GM12875 (cell line): ENCODE measurements at regions not wholly inside any gene's neighbourhood (a gene's known extent, or its start where the extent isn't known, plus 50 kb on each side); places are given as distances from the start of the nearest gene placed in this dataset.

Experiments
- H3K4me3 ChIP-seq: one replicate; pipeline ENCODE4 v1.5.1; 2011; ENCODE audit warnings: low read depth, low read length, control low read depth
- TF ChIP-seq, protein P1 (sequence below): IDR thresholded peaks from 2 replicates; pipeline ENCODE4 v1.5.1; 2011; ENCODE audit warnings: low read depth, mild to moderate bottlenecking, control low read depth, inconsistent platforms, low read length, moderate library complexity, borderline replicate concordance; ENCODE audit not compliant: insufficient read depth

DNA sequence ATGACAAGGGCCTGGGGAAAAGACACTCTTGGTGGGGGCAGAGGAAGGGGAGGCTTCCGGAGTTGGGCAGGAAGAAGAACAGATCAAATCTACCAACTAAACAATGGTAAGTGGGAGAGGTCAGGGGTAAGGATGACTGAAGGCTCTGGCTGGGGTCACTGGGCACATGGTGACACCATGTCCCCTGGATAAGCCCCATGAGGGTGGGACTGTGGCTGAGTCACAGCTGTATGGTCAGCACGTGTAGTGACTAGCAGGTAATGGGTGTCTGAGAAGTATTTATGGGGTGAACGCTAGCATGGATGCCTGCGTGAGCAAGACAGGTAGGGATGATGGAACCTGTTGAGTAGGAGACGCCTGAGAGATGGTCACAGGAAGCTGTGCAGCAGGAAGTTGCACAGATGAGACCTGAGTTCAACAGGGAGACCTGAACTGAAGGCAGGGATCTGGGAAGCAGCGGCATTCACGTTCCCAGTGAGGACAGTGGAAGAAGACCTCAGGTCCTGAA, 64.5 kb upstream of the SNX9 start:
- no peak overlapping the region for H3K4me3 ChIP-seq
- TF ChIP-seq, protein P1, sequence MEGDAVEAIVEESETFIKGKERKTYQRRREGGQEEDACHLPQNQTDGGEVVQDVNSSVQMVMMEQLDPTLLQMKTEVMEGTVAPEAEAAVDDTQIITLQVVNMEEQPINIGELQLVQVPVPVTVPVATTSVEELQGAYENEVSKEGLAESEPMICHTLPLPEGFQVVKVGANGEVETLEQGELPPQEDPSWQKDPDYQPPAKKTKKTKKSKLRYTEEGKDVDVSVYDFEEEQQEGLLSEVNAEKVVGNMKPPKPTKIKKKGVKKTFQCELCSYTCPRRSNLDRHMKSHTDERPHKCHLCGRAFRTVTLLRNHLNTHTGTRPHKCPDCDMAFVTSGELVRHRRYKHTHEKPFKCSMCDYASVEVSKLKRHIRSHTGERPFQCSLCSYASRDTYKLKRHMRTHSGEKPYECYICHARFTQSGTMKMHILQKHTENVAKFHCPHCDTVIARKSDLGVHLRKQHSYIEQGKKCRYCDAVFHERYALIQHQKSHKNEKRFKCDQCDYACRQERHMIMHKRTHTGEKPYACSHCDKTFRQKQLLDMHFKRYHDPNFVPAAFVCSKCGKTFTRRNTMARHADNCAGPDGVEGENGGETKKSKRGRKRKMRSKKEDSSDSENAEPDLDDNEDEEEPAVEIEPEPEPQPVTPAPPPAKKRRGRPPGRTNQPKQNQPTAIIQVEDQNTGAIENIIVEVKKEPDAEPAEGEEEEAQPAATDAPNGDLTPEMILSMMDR, result no peak

DNA sequence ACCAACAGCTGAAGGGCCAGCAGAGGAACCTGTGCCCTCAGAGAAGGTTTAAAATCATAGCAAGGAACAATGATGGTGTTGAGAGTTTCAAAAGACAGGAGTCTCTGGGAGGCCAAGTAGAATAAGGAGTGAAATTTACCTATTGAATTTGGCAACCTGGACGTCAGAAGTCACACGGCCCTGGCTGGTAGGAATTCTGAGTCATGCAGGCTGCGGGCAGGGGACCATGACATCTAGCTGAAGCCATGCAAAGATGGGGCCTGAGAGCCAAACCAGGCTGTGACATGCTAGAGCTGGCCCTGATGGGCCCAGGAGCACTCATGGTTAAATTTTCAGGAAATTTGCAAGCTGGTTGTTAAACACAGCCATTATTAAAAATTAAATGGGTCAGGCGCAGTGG, 64.0 kb upstream of the SNX9 start:
- H3K4me3 ChIP-seq, result no peak overlapping the region
- TF ChIP-seq, protein P1, result no peak

DNA sequence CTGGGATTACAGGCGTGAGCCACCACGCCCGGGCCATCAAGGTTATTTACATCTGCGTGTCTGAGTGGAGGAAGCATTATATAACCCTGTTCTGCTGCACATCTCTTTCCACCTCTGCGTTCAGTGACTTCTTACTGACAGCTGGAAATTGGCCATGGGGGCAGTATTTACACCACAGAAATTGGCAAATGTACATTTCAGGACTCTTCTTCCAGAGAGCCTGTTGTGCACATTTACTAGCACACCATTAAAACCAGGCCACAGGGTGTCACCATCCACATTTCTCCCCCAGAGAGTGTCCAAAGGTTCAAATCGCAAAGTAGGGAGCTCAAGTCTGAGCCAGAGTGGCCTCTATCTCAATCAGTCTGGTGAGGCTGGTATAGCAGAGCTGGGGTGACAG, 62.9 kb upstream of the SNX9 start:
- no peak overlapping the region for H3K4me3 ChIP-seq
- TF ChIP-seq, protein P1, result no peak

DNA sequence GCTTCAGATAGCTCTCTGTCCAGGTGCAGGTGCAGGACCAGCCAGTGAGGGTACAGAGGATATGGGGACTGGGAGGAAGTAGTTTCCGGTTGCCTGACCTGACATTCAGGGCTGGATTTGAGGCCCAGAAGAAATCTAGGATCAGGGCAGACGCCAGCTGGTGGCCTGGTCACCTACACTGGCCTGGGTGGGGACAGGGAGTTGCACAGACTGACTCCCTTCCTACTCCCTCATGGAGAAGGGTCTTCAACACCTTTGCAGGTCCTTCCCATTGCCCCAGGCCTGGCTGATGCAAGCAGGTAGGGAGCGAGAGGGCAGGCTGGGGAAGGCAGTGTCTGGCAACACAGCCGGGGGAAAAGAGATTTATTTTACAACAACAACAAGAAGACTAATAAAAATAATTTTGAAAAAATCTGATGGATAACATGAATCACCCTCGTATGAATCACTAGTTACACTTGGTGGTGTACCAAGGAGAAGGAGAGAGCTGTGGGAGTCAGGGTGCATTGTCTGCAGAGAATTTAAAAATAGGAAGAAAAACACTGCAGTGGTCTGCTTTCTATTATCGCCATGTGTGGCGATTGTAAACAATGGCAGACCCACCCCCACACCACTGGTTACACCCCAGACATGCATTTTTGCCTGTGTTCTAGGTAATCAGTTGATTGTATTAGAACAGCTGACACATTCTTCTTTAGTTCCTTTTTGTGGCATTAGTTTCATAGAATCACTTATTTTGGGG, 62.3 kb upstream of the SNX9 start:
- no peak overlapping the region for H3K4me3 ChIP-seq
- TF ChIP-seq, protein P1, result no peak

DNA sequence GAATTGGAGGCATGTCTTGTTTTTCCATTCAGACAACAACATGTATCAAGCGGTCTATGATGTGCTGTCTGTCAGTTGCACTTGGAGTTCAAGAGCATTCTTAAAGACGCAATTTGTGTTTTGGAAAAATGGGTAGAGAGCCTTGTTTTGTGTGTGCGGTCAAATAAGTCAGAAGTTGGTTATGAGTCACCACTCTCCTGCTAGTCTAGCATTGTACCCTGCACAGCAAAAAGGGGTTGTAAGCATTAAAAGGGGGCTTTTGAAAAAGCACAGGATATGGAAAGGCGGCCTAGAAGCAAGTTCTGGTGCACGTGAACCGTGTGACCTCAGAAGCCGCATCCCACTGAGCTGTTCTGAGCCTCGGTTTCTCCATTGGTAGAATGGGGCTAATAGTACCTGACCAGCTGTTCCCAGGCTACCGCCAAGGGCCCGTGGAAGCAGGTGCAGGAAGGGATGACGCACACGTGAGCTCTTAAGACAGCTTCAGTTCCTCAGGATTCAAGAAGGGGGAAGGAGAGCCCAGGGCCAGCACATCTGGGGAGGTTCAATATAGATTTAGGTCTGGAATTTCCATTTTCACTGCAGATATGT, 61.6 kb upstream of the SNX9 start:
- TF ChIP-seq, protein P1, result no peak
- no peak overlapping the region for H3K4me3 ChIP-seq

DNA sequence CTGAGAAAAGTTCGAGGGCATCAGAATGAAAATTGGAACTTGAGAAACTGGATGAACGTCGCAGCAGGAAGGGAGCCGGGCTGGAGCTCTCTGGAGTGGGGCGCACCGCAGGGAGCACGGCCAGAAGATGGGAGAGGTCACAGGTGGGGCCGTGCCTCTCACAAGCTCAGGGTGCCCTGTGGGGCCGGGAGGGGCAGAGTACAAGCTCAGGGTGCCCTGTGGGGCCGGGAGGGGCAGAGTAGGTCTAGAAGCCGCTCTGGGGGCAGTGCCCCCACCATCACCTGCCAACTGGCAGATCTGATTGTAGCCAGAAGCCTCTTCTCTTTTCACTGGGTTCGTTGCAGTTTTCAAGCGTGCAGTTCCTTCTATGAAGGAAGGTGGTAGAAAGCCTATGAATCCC, 61.1 kb upstream of the SNX9 start:
- TF ChIP-seq, protein P1, result no peak
- no peak overlapping the region for H3K4me3 ChIP-seq

DNA sequence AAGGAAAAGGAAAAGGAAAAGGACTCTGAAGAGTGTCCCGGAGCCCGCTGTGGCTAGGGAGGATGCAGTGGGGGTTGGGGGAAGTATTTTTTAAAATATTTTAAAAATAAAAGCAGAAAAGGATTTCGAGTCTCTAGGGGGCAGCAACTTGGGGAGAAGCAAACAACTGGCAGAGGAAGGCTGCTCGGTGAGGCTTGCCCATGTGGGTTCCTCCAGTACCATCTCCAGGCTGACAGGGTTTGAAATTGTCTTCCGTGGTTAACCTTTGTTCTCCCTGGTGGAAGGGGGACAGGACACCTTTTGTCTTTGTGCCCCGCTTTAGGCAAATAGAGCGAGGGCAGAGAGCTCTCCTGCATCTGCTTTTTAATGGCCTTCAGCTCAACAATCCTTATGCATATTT, 60.4 kb upstream of the SNX9 start:
- TF ChIP-seq, protein P1, result no peak
- H3K4me3 ChIP-seq, result no peak overlapping the region
